Adrenal gland (tissue), 9 donors: ENCODE measurements at regions not wholly inside any gene's neighbourhood (a gene's known extent, or its start where the extent isn't known, plus 50 kb on each side); places are given as distances from the start of the nearest gene placed in this dataset.

Experiments
- DNase-seq, 7 donors: peaks; one replicate each; pipeline ENCODE4 v3.0.0-alpha.2; 2019 to 2020
- H3K27ac ChIP-seq, 5 donors: fragments of 200-600 bp; sonication (generic) in 4 of 5; 1 replicate in 3 of 5; 2 replicates in 2 of 5; pipeline versions ENCODE4 v1.5.1 to v1.8.0; 2016 to 2020; ENCODE audit warnings: mild to moderate bottlenecking in 1 of 5
- H3K27me3 ChIP-seq: fragments of 200-600 bp; 2 replicates; pipeline ENCODE4 v1.8.0; 2021
- H3K36me3 ChIP-seq, 2 donors: fragments of 200-600 bp; replicated peaks in 1 of 2; 1 replicate in 1 of 2; 2 replicates in 1 of 2; pipeline versions ENCODE4 v1.5.1 to v1.8.0; 2018 to 2022
- H3K4me1 ChIP-seq, 2 donors: fragments of 200-600 bp; replicated peaks in 1 of 2; 1 replicate in 1 of 2; 2 replicates in 1 of 2; pipeline versions ENCODE4 v1.5.1 to v1.8.0; 2018 to 2021
- H3K4me3 ChIP-seq, 4 donors: fragments of 200-600 bp; sonication (generic) in 3 of 4; one replicate each; pipeline ENCODE4 v1.5.1; 2016 to 2018
- H3K9me3 ChIP-seq, 3 donors: fragments of 200-600 bp; sonication (generic) in 1 of 3; replicated peaks in 1 of 3; 1 replicate in 2 of 3; 2 replicates in 1 of 3; pipeline versions ENCODE4 v1.5.1 to v1.8.0; 2016 to 2021
- POLR2A ChIP-seq, 2 donors: fragments of 450-650 bp; IDR thresholded peaks; one replicate each; pipeline ENCODE4 v1.6.1; 2017; ENCODE audit warnings: antibody characterized with exemption in 2 of 2, mild to moderate bottlenecking in 2 of 2, moderate library complexity in 1 of 2
- WGBS, 4 donors: extraction: QIAGEN DNeasy Blood & Tissue Kit in 2 of 4; methylation state at CpG; one replicate each; pipeline versions ENCODE4 v1.1.5 to v1.1.7; 2013 to 2017; 5-methylcytosine and 5-hydroxymethylcytosine counted together
- intact Hi-C, 2 donors: fragments of 100-400 bp; cut with DNase I; formaldehyde crosslinking; loops; one replicate each; pipeline versions ENCODE4 v1.14.1 to v1.15.0; 2022 to 2023
- TF ChIP-seq, protein P1 (sequence below), 6 experiments: fragments of 450-650 bp in 4 of 6; fragments of 200-600 bp in 2 of 6; sonication (generic) in 1 of 6; IDR thresholded peaks; 1 replicate in 5 of 6; 2 replicates in 1 of 6; pipeline versions ENCODE4 v1.5.1 to v1.8.0; 2016 to 2021; ENCODE audit warnings: antibody characterized with exemption in 6 of 6, mild to moderate bottlenecking in 2 of 6, moderate library complexity in 1 of 6
- donor health status: healthy with polysubstance abuse.
- donor health status: Bipolar disorder and iron deficiency.
- donor health status: DM: yes; HTN: yes; CAD: no.
- donor health status: DM: no; HTN: no; CAD: no.
- donor health status: DM: no; HTN: no; CAD: no.

DNA sequence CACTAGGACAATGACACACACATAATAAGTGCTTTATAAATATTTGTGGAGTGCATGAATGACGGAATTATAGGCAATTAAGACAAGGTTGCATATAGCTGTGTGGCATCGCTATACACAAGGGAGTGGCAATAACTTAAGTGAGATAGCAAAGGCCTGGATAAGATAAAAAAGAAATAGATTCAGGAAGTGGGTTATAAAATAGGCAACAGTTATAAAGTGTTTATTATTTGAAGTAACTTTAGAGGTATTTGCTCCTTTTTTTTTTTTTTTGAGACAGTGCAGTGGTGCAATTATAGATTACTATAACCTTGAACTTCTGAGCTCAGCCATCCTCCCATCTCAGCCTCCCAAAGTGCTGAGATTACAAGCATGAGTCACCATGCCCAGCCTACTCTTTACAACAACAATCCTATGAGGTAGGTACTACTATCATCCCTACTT, 75.9 kb upstream of the LOC128125822 start:
- peak in 3 of 7 donors; percentile 12 to 31 (median 23) for DNase-seq
- H3K27ac ChIP-seq = no peak overlapping the region
- H3K36me3 ChIP-seq = no peaks in the 10 kb centered on the region
- 79 to 88% (median 82%) methylated on average over 2 of the region's 2 CpGs for WGBS, 4 donors
- H3K4me3 ChIP-seq = no peak overlapping the region
- no peak for TF ChIP-seq POLR2A (IDR thresholded peaks at IDR 0.05)
- intact Hi-C loops = no loop called here
- peaks cover 11 to 17% of the 10 kb centered on the region in 2 donors for H3K4me1 ChIP-seq
- no peaks in the 10 kb centered on the region for H3K9me3 ChIP-seq
- no peaks in the 10 kb centered on the region for H3K27me3 ChIP-seq

DNA sequence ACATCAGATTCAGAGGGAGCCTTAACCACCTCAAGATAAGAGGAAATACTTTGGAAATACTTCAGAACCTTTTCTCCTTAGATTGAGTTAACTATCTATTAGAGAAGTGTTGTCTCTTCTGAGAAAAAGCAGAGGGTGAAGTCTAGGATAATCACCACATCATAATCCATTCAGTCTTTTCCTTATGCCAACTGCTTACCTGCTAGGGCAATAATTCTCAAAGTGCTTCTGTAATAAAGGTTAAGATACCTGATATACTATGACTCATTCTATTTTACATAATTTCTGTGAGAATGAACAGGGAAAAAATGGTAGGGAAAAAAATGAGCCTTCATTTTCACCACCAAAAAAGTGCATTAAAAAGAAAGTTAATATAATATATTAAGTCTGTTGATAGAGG, 70.1 kb upstream of the LOC128125822 start:
- intact Hi-C loops = no loop called here
- DNase-seq = no peak
- Histone ChIP-seq H3K27ac (no peak overlapping the region), H3K36me3 (no peaks in the 10 kb centered on the region), H3K9me3 (no peaks in the 10 kb centered on the region), H3K27me3 (no peaks in the 10 kb centered on the region), H3K4me3 (no peak overlapping the region), H3K4me1 (no peaks in the 10 kb centered on the region)
- TF ChIP-seq, protein P1, sequence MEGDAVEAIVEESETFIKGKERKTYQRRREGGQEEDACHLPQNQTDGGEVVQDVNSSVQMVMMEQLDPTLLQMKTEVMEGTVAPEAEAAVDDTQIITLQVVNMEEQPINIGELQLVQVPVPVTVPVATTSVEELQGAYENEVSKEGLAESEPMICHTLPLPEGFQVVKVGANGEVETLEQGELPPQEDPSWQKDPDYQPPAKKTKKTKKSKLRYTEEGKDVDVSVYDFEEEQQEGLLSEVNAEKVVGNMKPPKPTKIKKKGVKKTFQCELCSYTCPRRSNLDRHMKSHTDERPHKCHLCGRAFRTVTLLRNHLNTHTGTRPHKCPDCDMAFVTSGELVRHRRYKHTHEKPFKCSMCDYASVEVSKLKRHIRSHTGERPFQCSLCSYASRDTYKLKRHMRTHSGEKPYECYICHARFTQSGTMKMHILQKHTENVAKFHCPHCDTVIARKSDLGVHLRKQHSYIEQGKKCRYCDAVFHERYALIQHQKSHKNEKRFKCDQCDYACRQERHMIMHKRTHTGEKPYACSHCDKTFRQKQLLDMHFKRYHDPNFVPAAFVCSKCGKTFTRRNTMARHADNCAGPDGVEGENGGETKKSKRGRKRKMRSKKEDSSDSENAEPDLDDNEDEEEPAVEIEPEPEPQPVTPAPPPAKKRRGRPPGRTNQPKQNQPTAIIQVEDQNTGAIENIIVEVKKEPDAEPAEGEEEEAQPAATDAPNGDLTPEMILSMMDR (IDR thresholded peaks at IDR 0.05) = no peak
- TF ChIP-seq POLR2A (IDR thresholded peaks at IDR 0.05) = no peak

GRCh38 chr6:63503199-63503598, 69.1 kb upstream of the LOC128125822 start:
- H3K4me1 ChIP-seq = no peaks in the 10 kb centered on the region
- intact Hi-C loops = no loop called here
- H3K4me3 ChIP-seq = no peak overlapping the region
- 83 to 96% (median 89%) methylated on average over 5 of the region's 5 CpGs for WGBS, 4 donors
- no peak for DNase-seq
- no peaks in the 10 kb centered on the region for H3K36me3 ChIP-seq
- no peaks in the 10 kb centered on the region for H3K27me3 ChIP-seq
- TF ChIP-seq, protein P1 (IDR thresholded peaks at IDR 0.05) = no peak
- TF ChIP-seq POLR2A (IDR thresholded peaks at IDR 0.05) = no peak
- no peaks in the 10 kb centered on the region for H3K9me3 ChIP-seq
- no peak overlapping the region for H3K27ac ChIP-seq

- Histone ChIP-seq H3K36me3 (no peaks in the 10 kb centered on the region), H3K4me3 (no peak overlapping the region), H3K4me1 (no peaks in the 10 kb centered on the region), H3K27me3 (no peaks in the 10 kb centered on the region), H3K9me3 (no peaks in the 10 kb centered on the region), H3K27ac (no peak overlapping the region)
- DNase-seq = no peak
- TF ChIP-seq POLR2A (IDR thresholded peaks at IDR 0.05) = no peak
- TF ChIP-seq, protein P1 (IDR thresholded peaks at IDR 0.05) = no peak
- intact Hi-C loops = no loop called here
- 79 to 93% (median 90%) methylated on average over 3 of the region's 3 CpGs for WGBS, 4 donors
Observed at GRCh38 chr6:63504777-63505384, 67.4 kb upstream of the LOC128125822 start.

DNA sequence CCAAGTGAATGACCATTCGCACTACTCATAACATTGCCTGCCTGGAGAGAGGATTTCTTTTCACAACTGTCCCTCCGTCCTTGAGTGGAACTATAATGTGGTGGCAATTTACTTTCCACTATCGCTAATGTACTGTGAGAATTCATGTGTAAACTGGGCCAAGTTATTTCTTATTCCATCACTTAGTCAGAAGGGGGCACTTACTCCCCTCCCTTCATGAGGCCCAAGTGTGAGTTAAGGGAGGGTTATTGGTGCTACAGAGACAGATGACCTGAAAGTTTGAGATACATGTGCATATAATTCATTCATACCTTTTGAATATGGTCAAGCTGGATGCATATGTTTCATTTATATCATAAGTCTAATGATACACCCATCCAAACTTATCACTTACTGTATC, 65.2 kb upstream of the LOC128125822 start:
- H3K9me3 ChIP-seq = no peaks in the 10 kb centered on the region
- no peaks in the 10 kb centered on the region for H3K27me3 ChIP-seq
- 86 to 96% (median 91%) methylated on average over 3 of the region's 3 CpGs for WGBS, 4 donors
- TF ChIP-seq, protein P1 (IDR thresholded peaks at IDR 0.05) = no peak
- no peak for TF ChIP-seq POLR2A (IDR thresholded peaks at IDR 0.05)
- H3K36me3 ChIP-seq = no peaks in the 10 kb centered on the region
- intact Hi-C loops = no loop called here
- no peaks in the 10 kb centered on the region for H3K4me1 ChIP-seq
- no peak for DNase-seq
- no peak overlapping the region for H3K27ac ChIP-seq
- H3K4me3 ChIP-seq = no peak overlapping the region
